Caco-2 (cell line): ENCODE measurements at regions not wholly inside any gene's neighbourhood (a gene's known extent, or its start where the extent isn't known, plus 50 kb on each side); places are given as distances from the start of the nearest gene placed in this dataset.

Source experiments
- BruUV-seq: library from RNA; stranded (reverse); fragments of 400-500 nt; replicated peaks from 2 replicates; lab custom pipeline; 2021; lab: Mats Ljungman, UMichigan
- CTCF ChIA-PET: fragments of 300-600 bp; sonication (Branson Sonifier 250); formaldehyde crosslinking; loops from one replicate; lab custom pipeline; 2022; ENCODE audit warnings: antibody characterized with exemption; lab: Charles Lee
- POLR2A ChIA-PET: fragments of 300-600 bp; sonication (Branson Sonifier 250); formaldehyde crosslinking; loops from one replicate; lab custom pipeline; 2022; ENCODE audit warnings: antibody characterized with exemption; lab: Charles Lee
- DNase-seq, 2 experiments: peaks; one replicate each; pipeline versions ENCODE4 v3.0.0 to v3.0.0-alpha.2; 2020 to 2022
- H3K27me3 ChIP-seq: replicated peaks from 2 replicates; pipeline ENCODE4 v1.6.0; 2011; ENCODE audit warnings: low read length; ENCODE audit not compliant: control insufficient read depth, insufficient read depth
- H3K36me3 ChIP-seq: 2 replicates; pipeline ENCODE4 v1.5.1; 2011; ENCODE audit warnings: low read length; ENCODE audit not compliant: control insufficient read depth, insufficient read depth
- H3K4me1 ChIP-seq: fragments of 250-450 bp; sonication (Bioruptor Pico); 2 replicates; pipeline ENCODE4 v1.5.1; 2020; ENCODE audit warnings: mild to moderate bottlenecking
- H3K4me3 ChIP-seq: 2 replicates; pipeline ENCODE4 v1.5.1; 2011; ENCODE audit warnings: low read depth, mild to moderate bottlenecking, control low read depth, low read length
- H3K9me3 ChIP-seq: fragments of 250-450 bp; sonication (Bioruptor Pico); 2 replicates; pipeline ENCODE4 v1.5.1; 2020; ENCODE audit warnings: mild to moderate bottlenecking, moderate library complexity
- H3K27ac Mint-ChIP-seq: one replicate; pipeline ENCODE4 v1.8.0; 2022; ENCODE audit warnings: mixed read lengths; ENCODE audit not compliant: unreplicated experiment
- H3K27me3 Mint-ChIP-seq: one replicate; pipeline ENCODE4 v1.8.0; 2022; ENCODE audit warnings: mixed read lengths; ENCODE audit not compliant: insufficient read depth, unreplicated experiment
- H3K36me3 Mint-ChIP-seq: one replicate; pipeline ENCODE4 v1.8.0; 2022; ENCODE audit warnings: mild to moderate bottlenecking, mixed read lengths; ENCODE audit not compliant: insufficient read depth, unreplicated experiment
- H3K4me1 Mint-ChIP-seq: one replicate; pipeline ENCODE4 v1.8.0; 2022; ENCODE audit warnings: low read depth, mixed read lengths; ENCODE audit not compliant: unreplicated experiment
- H3K4me3 Mint-ChIP-seq: one replicate; pipeline ENCODE4 v1.8.0; 2022; ENCODE audit warnings: mild to moderate bottlenecking, moderate library complexity, mixed read lengths; ENCODE audit not compliant: unreplicated experiment
- H3K9me3 Mint-ChIP-seq: one replicate; pipeline ENCODE4 v1.8.0; 2022; ENCODE audit warnings: mixed read lengths; ENCODE audit not compliant: unreplicated experiment
- CTCF ChIP-seq, 2 experiments: fragments of 200-600 bp in 1 of 2; IDR thresholded peaks; 1 replicate in 1 of 2; 2 replicates in 1 of 2; pipeline versions ENCODE4 v1.5.1 to v1.8.0; 2011 to 2022; ENCODE audit warnings: antibody characterized with exemption in 1 of 2, control low read depth in 1 of 2, inconsistent platforms in 1 of 2, low read depth in 1 of 2, low read length in 1 of 2, mild to moderate bottlenecking in 1 of 2, moderate library complexity in 1 of 2; ENCODE audit not compliant: insufficient read depth in 1 of 2, severe bottlenecking in 1 of 2, unreplicated experiment in 1 of 2
- intact Hi-C: fragments of 100-400 bp; cut with micrococcal nuclease; formaldehyde crosslinking; loops from one replicate; pipeline ENCODE4 v1.10.0; 2022; ENCODE audit not compliant: unreplicated experiment

GRCh38 chr2:65880436-65880835 is 448.0 kb upstream of the SPRED2 start:
- H3K9me3 Mint-ChIP-seq: no peaks in the 10 kb centered on the region
- Histone ChIP-seq H3K9me3 (no peaks in the 10 kb centered on the region), H3K4me1 (no peaks in the 10 kb centered on the region), H3K36me3 (no peaks in the 10 kb centered on the region), H3K4me3 (no peak overlapping the region), H3K27me3 (no peaks in the 10 kb centered on the region)
- intact Hi-C loops: no loop called here
- ChIA-PET CTCF (no interaction called here), POLR2A (no interaction called here)
- no peak overlapping the region for H3K4me3 Mint-ChIP-seq
- BruUV-seq: no TSS peak
- peaks cover 5% of the 10 kb centered on the region for H3K27me3 Mint-ChIP-seq
- no peaks in the 10 kb centered on the region for H3K36me3 Mint-ChIP-seq
- no peak for DNase-seq
- H3K4me1 Mint-ChIP-seq: no peaks in the 10 kb centered on the region
- no peak overlapping the region for H3K27ac Mint-ChIP-seq
- no peak for TF ChIP-seq CTCF (IDR thresholded peaks at IDR 0.05; ENCODE audit: insufficient read depth in 1 of 2, low read depth in 1 of 2, low read length in 1 of 2, severe bottlenecking in 1 of 2, unreplicated experiment in 1 of 2)

DNA sequence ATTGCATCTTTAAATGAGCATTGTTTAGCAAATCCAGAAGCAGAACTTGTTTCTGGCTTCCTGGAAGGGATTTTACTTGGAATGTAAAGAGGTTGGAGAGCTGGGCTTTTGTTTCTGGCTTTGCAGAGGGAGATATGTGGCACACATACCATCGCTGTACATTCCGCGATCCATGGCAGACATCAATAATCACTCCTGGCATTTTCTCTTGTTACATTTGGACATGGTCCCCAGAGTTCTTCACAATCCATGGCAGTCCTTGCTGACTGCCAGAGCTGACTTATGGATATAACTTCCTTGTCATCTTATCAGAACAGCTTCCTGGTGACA is 445.6 kb upstream of the SPRED2 start:
- intact Hi-C loops: no loop called here
- H3K4me3 ChIP-seq: no peak overlapping the region
- H3K4me3 Mint-ChIP-seq: no peak overlapping the region
- H3K27ac Mint-ChIP-seq: no peak overlapping the region
- H3K27me3 Mint-ChIP-seq: peaks cover 3% of the 10 kb centered on the region
- ChIA-PET POLR2A (no interaction called here), CTCF (no interaction called here)
- no peaks in the 10 kb centered on the region for H3K4me1 Mint-ChIP-seq
- H3K36me3 ChIP-seq: no peaks in the 10 kb centered on the region
- H3K4me1 ChIP-seq: no peaks in the 10 kb centered on the region
- no peaks in the 10 kb centered on the region for H3K9me3 ChIP-seq
- TF ChIP-seq CTCF (IDR thresholded peaks at IDR 0.05; ENCODE audit: insufficient read depth in 1 of 2, low read depth in 1 of 2, low read length in 1 of 2, severe bottlenecking in 1 of 2, unreplicated experiment in 1 of 2): no peak
- no TSS peak for BruUV-seq
- H3K27me3 ChIP-seq: peaks cover 2% of the 10 kb centered on the region; the same call in 1 of the 2 replicates
- H3K36me3 Mint-ChIP-seq: no peaks in the 10 kb centered on the region
- DNase-seq: no peak
- no peaks in the 10 kb centered on the region for H3K9me3 Mint-ChIP-seq

DNA sequence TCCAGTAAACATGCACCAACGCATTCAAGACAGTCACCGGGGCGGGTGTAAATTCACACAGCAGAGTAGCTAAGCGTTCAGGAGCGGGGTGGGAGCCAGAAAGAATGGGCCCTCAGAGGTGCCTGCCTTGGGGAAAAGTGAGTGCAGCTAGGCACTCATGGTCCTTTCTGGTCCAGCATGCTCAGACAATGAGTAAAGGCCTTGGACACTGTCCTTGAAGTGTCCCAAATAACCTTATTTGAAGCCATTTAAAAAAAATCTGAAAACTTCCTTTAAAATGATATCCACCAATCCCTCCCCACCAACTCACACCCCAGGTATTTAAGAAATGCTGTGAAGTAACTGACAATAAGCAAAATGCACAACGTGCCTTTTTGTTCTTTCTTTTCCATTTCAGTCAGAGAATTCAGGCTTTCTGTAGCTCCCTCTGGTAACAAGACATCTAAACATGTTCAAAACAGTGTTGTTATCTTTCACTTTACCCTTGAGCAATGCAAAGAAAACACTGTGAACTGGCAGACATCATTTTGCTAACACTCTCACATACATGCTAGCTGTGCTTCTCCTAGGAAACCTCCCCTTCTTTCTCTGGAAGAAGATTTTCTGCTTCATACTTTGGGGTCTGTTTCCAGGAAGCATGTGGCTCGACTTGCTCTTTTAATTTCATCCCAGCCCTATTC is 445.1 kb upstream of the SPRED2 start:
- Histone ChIP-seq H3K27me3 (peaks cover 2% of the 10 kb centered on the region; the same call in 1 of the 2 replicates), H3K4me1 (no peaks in the 10 kb centered on the region), H3K9me3 (no peaks in the 10 kb centered on the region), H3K36me3 (no peaks in the 10 kb centered on the region), H3K4me3 (no peak overlapping the region)
- intact Hi-C loops: no loop called here
- H3K36me3 Mint-ChIP-seq: no peaks in the 10 kb centered on the region
- H3K27ac Mint-ChIP-seq: no peak overlapping the region
- DNase-seq: no peak
- H3K27me3 Mint-ChIP-seq: no peaks in the 10 kb centered on the region
- TF ChIP-seq CTCF (IDR thresholded peaks at IDR 0.05; ENCODE audit: insufficient read depth in 1 of 2, low read depth in 1 of 2, low read length in 1 of 2, severe bottlenecking in 1 of 2, unreplicated experiment in 1 of 2): no peak
- H3K9me3 Mint-ChIP-seq: no peaks in the 10 kb centered on the region
- H3K4me1 Mint-ChIP-seq: no peaks in the 10 kb centered on the region
- BruUV-seq: no TSS peak
- ChIA-PET CTCF (no interaction called here), POLR2A (no interaction called here)
- no peak overlapping the region for H3K4me3 Mint-ChIP-seq
